ENCODE measurements at regions not wholly inside any gene's neighbourhood (a gene's known extent, or its start where the extent isn't known, plus 50 kb on each side); places are given as distances from the start of the nearest gene placed in this dataset.

- TF ChIP-seq SIN3A (IDR thresholded peaks at IDR 0.05; ENCODE audit: low read depth) (no peak), SRF (IDR thresholded peaks at IDR 0.05; ENCODE audit: low read depth) (no peak)
Measured at GRCh38 chr18:67133669-67134068, 382.9 kb downstream of the DSEL start.

All from HCT116 (cell line).